NK-92 (cell line): ENCODE measurements at regions not wholly inside any gene's neighbourhood (a gene's known extent, or its start where the extent isn't known, plus 50 kb on each side); places are given as distances from the start of the nearest gene placed in this dataset.
"Not testable (repeated sequence)": the region's sequence is repeated elsewhere in the genome, so short reads cannot be mapped to it uniquely, and the experiment has no call there.

Experiments
- DNase-seq: peaks from one replicate; lab custom pipeline; 2025; ENCODE audit not compliant: unreplicated experiment; lab: John Stamatoyannopoulos, UW

GRCh38 chr4:122973465-122973864 lies 51.1 kb upstream of the NUDT6 start:
- no peak for DNase-seq

DNA sequence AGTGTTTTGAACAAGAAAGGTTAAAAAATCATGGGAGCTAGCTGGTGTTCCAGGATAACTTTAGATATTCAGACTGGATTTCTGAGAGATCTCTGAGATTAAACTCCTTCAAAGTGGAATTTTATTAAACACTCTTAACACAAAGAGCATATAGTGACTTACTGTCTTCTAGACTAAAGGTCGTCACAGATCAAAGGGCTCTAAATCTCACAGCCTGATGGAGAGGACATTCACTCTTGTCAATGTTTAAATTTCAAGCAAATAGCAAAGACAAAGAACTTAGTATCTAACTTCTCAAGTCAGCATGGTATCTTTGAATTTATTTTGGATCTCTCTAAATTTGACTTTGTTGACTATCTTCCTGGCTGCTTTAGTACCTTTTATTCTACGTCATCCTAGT lies 53.7 kb upstream of the NUDT6 start:
- DNase-seq: no peak

DNA sequence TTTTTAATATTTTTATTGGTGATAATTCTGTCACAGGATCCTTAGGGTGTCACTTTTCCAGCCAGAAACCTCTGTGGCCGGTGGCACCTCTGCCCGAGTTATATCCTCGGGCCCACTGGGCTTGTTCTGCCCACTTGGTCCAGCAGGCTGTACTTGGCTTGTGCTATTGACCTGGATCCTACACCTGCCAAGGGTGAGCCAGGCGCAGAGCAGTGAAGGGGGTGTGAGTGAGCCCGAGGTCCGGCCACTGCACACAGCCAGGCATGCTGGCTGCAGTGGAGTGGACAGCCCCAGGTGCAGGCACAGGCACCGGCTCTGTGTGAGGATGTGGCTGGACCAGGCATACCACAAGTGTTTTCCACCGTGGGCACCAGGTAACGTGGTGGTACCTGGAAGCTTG lies 54.7 kb upstream of the NUDT6 start:
- DNase-seq: no peak

GRCh38 chr4:122978109-122978508 lies 55.7 kb upstream of the NUDT6 start:
- DNase-seq: no peak

DNA sequence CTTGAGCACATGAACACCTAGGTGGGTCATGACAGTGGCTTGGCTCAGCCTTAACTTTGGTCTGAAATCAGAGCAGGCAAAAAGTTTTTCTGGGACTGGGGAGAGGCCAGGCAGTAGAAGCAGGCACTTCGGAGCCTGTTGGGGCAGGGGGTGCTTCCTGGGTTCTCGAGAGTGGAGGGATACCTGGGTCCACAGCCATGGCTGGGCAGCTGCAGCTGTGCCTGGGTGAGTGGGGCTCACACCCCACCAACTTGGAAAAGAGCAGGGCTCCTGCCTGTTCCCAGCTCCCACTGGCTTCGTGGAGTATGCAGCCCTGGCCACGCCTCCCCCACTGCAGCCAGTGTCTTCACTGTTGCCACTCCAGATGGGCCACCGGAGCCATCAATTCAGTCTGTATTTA lies 56.4 kb upstream of the NUDT6 start:
- DNase-seq: no peak

- no peak for DNase-seq
Observed at GRCh38 chr4:122980860-122981259, 58.5 kb upstream of the NUDT6 start.

GRCh38 chr4:122988696-122989095 lies 66.3 kb upstream of the NUDT6 start:
- no peak for DNase-seq

DNA sequence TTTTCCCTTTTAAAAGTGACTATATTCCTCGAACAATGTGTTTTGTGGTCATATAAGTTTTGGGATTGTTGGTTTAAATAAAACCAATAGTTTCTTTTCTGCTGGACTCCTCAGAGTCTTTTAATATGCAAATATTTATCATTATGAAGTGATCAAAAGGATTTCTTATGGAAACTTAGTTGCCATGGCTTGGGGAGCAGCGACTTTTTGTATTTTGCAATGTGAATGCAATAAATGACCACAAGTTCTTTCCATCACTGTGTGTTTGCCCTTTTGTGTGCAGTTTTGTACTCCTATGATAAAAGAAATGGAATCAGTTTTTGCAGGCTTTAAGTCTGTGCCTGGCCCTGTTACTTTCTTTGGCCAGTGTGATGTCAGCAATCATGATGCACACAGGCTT lies 68.5 kb upstream of the NUDT6 start:
- DNase-seq: no peak

- no peak for DNase-seq
Observed at GRCh38 chr4:122992057-122992456, 69.7 kb upstream of the NUDT6 start.

DNA sequence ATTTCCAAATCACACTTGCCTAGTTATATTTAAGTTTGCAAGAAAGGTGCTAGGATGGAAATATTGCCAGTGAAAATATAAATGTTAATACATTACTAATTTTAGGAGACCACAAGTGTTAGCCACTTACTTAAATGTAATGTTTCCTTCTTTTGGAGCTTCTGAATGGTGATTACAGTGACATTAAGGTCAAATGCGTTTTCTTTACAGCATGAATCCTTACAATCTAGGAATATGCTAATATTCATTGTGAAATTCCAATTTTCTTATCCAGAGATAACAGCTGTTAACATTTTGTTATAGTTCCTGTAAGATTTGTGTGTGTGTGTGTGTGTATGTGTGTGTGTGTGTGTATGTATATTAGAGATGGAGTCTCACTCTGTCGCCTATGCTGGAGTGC lies 70.2 kb upstream of the NUDT6 start:
- DNase-seq: no peak

GRCh38 chr4:122996350-122996749 lies 74.0 kb upstream of the NUDT6 start:
- no peak for DNase-seq

GRCh38 chr4:122997463-122998101 lies 75.2 kb upstream of the NUDT6 start:
- no peak for DNase-seq

GRCh38 chr4:123004079-123004478 lies 81.7 kb upstream of the NUDT6 start:
- DNase-seq: not testable (repeated sequence)

- DNase-seq: not testable (repeated sequence)
Observed at GRCh38 chr4:123005126-123005525, 82.7 kb upstream of the NUDT6 start.

DNA sequence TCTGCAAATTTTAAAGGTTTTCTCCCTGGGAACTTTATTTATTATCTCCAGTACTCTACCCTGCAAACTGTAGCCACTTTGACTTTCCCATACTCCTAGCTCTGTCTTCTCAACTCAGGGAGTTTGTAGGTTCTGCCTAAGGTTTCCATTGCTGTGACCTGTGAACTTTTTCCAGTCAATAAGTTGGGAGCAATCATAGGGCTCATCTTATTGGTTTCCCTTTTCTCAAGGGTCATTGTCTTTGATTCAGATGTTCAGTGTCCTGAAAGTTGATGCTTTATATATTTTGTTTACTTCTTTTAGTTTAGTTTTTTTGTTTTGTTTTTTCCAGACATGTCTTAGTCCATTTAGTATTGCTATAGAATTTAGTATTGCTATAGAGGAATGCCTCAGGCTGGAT lies 85.3 kb upstream of the NUDT6 start:
- no peak for DNase-seq

DNA sequence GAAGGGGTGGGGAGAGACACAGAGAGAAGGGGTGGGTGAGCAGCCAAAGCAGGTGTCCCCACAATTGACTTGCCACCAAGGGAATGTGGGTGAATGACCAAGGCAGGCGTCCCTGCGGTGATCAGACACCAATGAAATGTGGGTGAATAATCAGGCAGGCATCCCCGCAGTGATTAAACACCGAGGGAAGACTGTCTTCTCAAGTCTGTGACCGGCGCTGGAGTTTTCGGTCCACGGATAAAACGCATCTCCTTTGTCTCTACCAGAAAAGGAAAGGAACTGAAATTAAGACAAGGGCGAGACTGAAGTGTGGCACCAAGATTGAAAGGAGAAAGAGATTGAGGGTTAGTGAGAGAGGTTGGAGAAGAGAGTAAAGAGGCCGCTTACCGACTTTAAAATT lies 90.0 kb upstream of the NUDT6 start:
- not testable (repeated sequence) for DNase-seq

- DNase-seq: no peak
Observed at GRCh38 chr4:123014038-123014437, 91.6 kb upstream of the NUDT6 start.

- no peak for DNase-seq
Observed at GRCh38 chr4:123017078-123017477, 94.7 kb upstream of the NUDT6 start.

- no peak for DNase-seq
Observed at GRCh38 chr4:123017636-123018395, 95.4 kb upstream of the NUDT6 start.

DNA sequence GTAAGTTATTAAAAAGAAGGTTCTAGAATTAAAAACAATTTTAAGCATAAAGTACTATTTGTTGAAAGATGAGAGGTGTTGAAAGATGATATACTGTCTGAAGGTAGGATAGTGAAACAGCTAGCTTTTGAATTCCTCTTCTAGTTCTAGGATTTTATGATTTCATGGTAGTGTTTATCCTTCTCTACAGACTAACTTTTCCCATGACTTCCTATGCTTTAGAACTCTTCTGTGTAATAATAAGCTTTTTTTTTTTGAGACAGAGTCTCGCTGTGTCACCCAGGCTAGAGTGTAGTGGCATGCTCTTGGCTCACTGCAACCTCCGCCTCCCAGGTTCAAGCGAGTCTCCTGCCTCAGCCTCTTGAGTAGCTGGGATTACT lies 96.0 kb upstream of the NUDT6 start:
- no peak for DNase-seq

- no peak for DNase-seq
Observed at GRCh38 chr4:123020285-123020684, 97.9 kb upstream of the NUDT6 start.

GRCh38 chr4:123023647-123024046 lies 101.2 kb upstream of the NUDT6 start:
- no peak for DNase-seq

DNA sequence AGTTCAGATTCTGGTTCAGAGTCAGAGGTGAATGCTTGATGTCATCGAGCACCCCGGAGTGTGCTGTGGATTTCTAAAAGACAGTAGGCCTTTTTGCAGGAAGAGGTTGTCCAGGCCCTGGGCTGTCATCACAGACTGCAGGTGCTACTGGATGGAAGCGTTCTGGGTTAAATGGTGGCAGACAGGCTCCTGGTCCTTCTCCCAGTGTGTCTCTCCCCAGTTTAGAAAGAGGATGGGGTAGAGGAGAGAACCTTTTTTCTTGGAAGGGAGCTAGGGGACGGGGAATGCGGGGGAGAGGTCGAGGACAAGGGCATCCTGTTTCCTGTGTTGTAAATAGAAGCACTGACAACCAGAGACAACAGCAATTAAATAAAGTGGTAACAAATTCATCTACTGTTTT lies 102.3 kb upstream of the NUDT6 start:
- DNase-seq: no peak
